ENCODE measurements at regions not wholly inside any gene's neighbourhood (a gene's known extent, or its start where the extent isn't known, plus 50 kb on each side); places are given as distances from the start of the nearest gene placed in this dataset.

DNA sequence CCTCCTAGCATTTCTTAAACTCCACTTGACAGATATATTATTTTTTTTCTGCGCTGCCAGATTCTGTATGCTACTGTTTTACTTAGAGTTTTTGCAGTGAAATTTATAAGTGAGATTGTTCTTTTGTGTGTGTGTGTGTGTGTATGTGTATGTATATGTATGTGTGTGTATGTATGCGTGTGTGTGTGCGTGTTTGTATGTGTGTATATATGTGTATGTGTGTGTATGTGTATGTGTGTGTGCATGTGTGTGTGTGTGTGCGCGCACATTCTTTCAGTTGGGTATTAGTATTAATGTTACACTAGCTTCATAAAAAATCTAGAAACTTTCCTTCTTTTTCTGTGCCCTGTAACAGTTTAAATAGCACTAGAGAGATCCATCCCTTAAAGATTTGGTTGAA, 152.6 kb upstream of the CSF3R start:
- TF ChIP-seq, protein P1, sequence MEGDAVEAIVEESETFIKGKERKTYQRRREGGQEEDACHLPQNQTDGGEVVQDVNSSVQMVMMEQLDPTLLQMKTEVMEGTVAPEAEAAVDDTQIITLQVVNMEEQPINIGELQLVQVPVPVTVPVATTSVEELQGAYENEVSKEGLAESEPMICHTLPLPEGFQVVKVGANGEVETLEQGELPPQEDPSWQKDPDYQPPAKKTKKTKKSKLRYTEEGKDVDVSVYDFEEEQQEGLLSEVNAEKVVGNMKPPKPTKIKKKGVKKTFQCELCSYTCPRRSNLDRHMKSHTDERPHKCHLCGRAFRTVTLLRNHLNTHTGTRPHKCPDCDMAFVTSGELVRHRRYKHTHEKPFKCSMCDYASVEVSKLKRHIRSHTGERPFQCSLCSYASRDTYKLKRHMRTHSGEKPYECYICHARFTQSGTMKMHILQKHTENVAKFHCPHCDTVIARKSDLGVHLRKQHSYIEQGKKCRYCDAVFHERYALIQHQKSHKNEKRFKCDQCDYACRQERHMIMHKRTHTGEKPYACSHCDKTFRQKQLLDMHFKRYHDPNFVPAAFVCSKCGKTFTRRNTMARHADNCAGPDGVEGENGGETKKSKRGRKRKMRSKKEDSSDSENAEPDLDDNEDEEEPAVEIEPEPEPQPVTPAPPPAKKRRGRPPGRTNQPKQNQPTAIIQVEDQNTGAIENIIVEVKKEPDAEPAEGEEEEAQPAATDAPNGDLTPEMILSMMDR (conservative IDR thresholded peaks at IDR 0.05), result no peak
- TF ChIP-seq ZFX (IDR thresholded peaks at IDR 0.05), result no peak
- no peak overlapping the region for H3K27ac ChIP-seq

DNA sequence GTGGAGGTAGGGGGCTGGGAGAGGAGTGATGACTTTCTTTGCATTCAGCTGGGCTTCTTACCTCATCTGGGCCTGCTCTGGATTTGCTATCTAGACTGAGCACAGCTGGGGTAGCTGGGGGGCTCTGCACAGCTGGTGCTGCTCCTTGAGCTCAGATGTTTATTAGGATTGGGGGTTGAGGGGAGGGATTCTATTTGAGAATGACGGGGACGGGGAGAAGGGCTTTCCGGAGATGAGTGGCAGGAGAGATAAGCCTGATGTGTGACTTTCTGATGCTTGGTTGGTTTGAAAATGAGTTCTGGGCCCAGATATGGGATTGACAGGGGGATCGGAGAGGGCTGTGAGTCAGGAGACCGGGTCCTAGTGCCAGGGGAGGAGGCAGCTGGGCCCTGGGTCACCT, 146.1 kb upstream of the CSF3R start:
- H3K27ac ChIP-seq, result no peak overlapping the region
- no peak for TF ChIP-seq ZFX (IDR thresholded peaks at IDR 0.05)
- TF ChIP-seq, protein P1 (conservative IDR thresholded peaks at IDR 0.05), result no peak

DNA sequence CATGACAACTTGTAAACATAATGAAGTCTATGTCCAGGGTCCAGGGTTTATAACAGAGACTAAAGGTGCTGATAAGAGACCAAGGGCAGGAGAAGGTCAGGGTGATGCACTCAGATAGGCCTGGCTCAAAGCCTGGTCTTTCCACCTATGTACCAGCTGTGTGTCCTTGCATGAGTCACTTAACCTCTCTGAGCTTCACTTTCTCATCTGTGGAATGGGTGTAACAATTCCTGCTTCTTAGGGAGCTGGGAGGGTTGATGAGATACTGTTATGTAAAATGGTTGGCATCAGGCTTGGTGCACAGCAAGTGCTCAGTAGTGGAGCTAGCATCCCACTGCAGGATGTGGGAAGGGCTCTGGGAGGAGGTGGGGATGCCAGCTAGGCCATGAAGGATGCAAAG, 143.7 kb upstream of the CSF3R start:
- H3K27ac ChIP-seq, result no peak overlapping the region
- TF ChIP-seq, protein P1 (conservative IDR thresholded peaks at IDR 0.05), result no peak
- TF ChIP-seq ZFX (IDR thresholded peaks at IDR 0.05), result no peak

DNA sequence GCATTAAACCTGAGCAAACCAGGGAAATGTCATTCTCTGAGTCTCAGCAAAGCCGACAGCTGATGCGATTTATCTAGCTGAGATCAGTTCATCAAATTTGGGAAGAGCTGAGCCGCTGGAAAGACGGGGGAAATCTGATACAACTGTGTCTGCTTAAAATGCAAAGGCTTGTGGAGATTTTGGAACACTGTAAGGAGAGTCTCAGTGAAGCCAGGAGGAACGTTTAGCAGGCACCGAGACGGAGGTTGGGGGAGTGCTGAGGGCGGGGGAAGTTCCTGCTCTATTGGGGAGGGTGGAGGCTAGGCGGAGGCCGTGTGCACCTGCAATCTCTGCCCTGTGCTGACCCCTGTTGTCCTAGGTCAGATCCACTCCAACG, 143.2 kb upstream of the CSF3R start:
- no peak overlapping the region for H3K27ac ChIP-seq
- no peak for TF ChIP-seq ZFX (IDR thresholded peaks at IDR 0.05)
- TF ChIP-seq, protein P1 (conservative IDR thresholded peaks at IDR 0.05), result no peak

DNA sequence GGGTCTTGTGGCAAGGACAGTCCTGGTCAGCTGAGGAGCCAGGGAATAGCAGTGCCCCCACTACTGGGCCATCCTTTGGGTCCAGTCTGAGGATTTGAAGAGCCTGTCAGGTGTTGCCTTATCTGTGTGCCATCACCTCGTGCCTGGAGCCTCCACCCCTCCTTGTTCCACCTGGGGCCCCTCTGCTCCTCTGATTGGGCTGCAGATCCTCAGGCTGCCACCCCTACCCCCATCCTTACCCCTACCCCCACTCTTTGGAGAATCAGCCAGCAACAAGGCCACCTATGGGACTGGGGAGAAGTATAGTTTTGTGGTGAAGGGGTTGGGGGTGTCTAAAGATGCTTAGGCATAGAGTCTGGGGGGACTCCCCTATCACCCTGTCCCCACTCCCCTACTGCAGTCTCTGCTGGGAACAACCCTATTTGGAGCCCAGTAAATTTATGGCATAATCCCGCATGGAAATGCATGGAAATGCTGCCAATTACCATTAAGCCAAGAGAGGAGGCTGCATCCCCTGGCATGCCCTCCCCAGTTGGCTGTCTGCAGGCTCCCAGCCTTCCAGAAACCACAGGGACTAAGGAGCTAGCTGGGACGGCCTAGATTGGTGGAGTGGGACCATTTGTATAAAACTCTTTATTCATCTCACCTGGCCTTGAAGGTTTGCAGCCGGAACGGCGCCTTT, 142.7 kb upstream of the CSF3R start:
- H3K27ac ChIP-seq, result no peak overlapping the region
- TF ChIP-seq ZFX (IDR thresholded peaks at IDR 0.05), result no peak
- TF ChIP-seq, protein P1 (conservative IDR thresholded peaks at IDR 0.05), result no peak

DNA sequence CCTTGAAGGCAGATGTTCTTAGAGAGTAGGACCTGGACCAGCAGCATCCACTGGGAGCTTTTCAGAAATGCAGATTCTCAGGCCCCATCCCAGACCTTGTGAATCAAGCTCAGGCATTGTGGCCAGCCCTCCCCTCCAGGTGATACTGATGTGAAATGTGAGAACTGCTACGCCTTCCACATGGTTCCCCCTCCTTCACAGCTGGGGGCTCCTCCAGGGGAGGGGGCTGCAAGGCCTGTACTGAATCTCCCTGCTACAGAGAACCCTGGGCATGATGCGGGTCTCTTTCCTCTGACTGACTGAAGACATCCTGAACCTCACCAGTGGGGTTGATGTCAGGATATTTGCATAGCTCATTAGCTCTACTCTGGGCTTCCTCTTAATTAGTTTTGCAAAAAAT, 141.8 kb upstream of the CSF3R start:
- H3K27ac ChIP-seq, result no peak overlapping the region
- TF ChIP-seq ZFX (IDR thresholded peaks at IDR 0.05), result no peak
- TF ChIP-seq, protein P1 (conservative IDR thresholded peaks at IDR 0.05), result no peak

DNA sequence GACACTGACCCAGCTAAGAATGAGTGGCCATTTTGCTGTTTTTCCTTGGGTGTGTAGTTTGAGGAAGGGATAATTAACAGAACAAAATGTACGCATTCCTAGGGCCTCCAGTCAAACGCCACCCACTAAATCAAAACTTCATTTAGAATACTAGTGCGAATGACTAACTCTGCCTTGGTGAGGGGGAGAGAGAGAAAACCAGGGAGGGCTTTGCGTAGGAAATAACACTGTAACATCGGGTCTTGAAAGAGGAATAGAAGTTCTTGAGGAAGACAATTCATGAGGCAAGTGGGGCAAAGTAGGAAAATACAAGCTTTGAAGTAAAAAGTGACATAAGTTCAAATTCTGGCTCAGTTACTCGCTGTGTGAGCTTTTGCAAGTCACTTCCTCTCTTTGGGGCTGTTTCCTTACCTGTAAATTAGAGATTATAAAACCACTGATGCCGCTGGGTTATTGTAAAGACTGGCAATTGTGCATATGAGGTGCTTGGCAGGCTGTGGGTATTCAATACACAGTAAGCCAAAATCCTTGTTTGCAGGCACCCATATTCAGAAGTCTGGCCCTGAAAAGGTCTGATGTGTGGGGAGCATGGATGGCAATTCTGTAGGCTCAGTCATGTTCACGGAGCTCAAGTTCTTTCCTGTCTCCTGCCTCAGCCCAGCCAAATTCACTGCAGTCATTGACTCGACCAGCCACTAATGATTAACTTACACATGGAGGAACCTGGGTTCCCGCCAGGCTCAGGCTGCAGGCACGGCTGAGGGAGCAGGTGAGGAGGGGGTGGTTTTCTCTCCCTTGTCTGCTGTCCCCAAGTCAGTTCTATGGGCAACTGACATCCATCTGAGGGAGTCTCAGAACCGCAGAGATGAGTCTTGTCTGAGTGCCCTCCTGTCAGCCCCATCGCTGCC, 140.3 kb upstream of the CSF3R start:
- H3K27ac ChIP-seq, result no peak overlapping the region
- TF ChIP-seq ZFX (IDR thresholded peaks at IDR 0.05), result no peak
- TF ChIP-seq, protein P1 (conservative IDR thresholded peaks at IDR 0.05), result no peak

Data from C4-2B (cell line).